ENCODE measurements at regions not wholly inside any gene's neighbourhood (a gene's known extent, or its start where the extent isn't known, plus 50 kb on each side); places are given as distances from the start of the nearest gene placed in this dataset.

DNA sequence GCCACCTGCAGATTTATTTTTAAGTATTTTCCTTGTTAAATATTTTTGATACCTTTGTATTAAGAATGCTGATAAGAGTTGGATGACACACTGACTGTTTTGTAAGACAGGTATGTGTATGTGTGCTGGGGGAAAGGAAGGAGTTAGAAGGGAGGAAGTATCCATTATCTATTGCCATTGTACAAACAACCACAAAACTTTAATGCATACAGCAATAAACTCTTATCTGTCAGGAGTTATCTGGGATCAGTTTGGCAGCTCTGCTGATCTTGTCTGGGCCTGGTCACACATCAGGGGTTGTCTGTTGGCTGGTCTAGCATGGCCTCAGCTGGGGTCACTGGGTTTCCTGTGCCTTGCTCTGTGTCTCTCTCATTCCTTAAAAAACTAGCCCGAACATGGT is 423.9 kb upstream of the USP24 start:
- ATAC-seq (replicated peaks in 1 of 4) (no peak), DNase-seq (no peak)
- CTCF ChIA-PET = no interaction called here
- H3K4me3 ChIP-seq (ENCODE audit: control insufficient read depth in 1 of 2, extremely low read depth in 1 of 2, low read length in 1 of 2) = no peak overlapping the region
- WGBS (ENCODE audit: insufficient coverage) = 100% methylated on average over 1 of the region's 1 CpG
- POLR2A ChIA-PET = no interaction called here
- peaks cover 0 to 2% of the 10 kb centered on the region in 2 experiments for H3K27me3 ChIP-seq (replicated peaks in 1 of 2; ENCODE audit: control insufficient read depth in 2 of 2, extremely low read depth in 1 of 2, insufficient read depth in 2 of 2, low read length in 1 of 2)
- H3K9me3 Mint-ChIP-seq = peaks cover 0 to 3% (median 0%) of the 10 kb centered on the region in 3 donors
- peaks cover 10 to 13% (median 10%) of the 10 kb centered on the region in 3 donors for H3K4me1 Mint-ChIP-seq
- H3K36me3 ChIP-seq (ENCODE audit: control insufficient read depth in 2 of 2, extremely low read depth in 1 of 2, insufficient read depth in 1 of 2, low read length in 1 of 2) = no peaks in the 10 kb centered on the region
- H3K27ac ChIP-seq (ENCODE audit: low read length) = no peak overlapping the region
- H3K9me3 ChIP-seq = no peaks in the 10 kb centered on the region
- H3K4me1 ChIP-seq (ENCODE audit: control insufficient read depth in 1 of 2, extremely low read depth in 1 of 2, insufficient read depth in 2 of 2, low read length in 2 of 2) = no peaks in the 10 kb centered on the region
- no peak overlapping the region for H3K27ac Mint-ChIP-seq
- H3K4me3 Mint-ChIP-seq = no peak overlapping the region
- H3K27me3 Mint-ChIP-seq = peaks cover 2 to 13% of the 10 kb centered on the region in 2 donors
- H3K36me3 Mint-ChIP-seq = no peaks in the 10 kb centered on the region

- Histone ChIP-seq H3K36me3 (ENCODE audit: control insufficient read depth in 2 of 2, extremely low read depth in 1 of 2, insufficient read depth in 1 of 2, low read length in 1 of 2) (no peaks in the 10 kb centered on the region), H3K4me1 (ENCODE audit: control insufficient read depth in 1 of 2, extremely low read depth in 1 of 2, insufficient read depth in 2 of 2, low read length in 2 of 2) (no peaks in the 10 kb centered on the region), H3K27me3 (replicated peaks in 1 of 2; ENCODE audit: control insufficient read depth in 2 of 2, extremely low read depth in 1 of 2, insufficient read depth in 2 of 2, low read length in 1 of 2) (peaks cover 0 to 2% of the 10 kb centered on the region in 2 experiments), H3K4me3 (ENCODE audit: control insufficient read depth in 1 of 2, extremely low read depth in 1 of 2, low read length in 1 of 2) (no peak overlapping the region), H3K9me3 (no peaks in the 10 kb centered on the region), H3K27ac (ENCODE audit: low read length) (no peak overlapping the region)
- H3K4me1 Mint-ChIP-seq = peaks cover 9 to 12% (median 10%) of the 10 kb centered on the region in 3 donors
- no peak overlapping the region for H3K4me3 Mint-ChIP-seq
- ChIA-PET CTCF (no interaction called here), POLR2A (no interaction called here)
- H3K9me3 Mint-ChIP-seq = peaks cover 0 to 3% (median 0%) of the 10 kb centered on the region in 3 donors
- WGBS (ENCODE audit: insufficient coverage) = no CpG with 5 or more reads among the region's 1 CpG
- no peaks in the 10 kb centered on the region for H3K36me3 Mint-ChIP-seq
- ATAC-seq (replicated peaks in 1 of 4) (no peak), DNase-seq (no peak)
- peaks cover 4 to 13% of the 10 kb centered on the region in 2 donors for H3K27me3 Mint-ChIP-seq
- H3K27ac Mint-ChIP-seq = no peak overlapping the region
Observed at GRCh38 chr1:55636696-55637095, 421.5 kb upstream of the USP24 start.

DNA sequence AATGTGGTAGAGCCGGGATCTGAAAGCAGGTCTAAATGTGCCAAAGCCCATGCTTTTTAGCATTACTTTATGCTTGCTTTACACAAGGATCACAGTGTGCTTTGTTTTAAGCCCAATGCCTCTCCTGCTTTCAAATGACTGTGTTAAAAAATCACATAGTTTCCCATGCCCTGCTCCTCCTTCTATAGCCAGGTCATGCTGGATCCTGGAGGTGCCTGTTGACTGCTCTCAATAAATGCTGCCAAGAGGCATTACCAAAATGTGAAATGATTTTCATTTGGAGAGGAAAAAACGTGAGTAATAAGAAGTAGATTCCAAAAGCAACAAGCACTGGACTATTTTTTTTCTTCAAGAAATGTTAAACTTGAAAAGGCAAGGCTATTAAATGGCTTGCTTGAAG is 420.7 kb upstream of the USP24 start:
- Histone ChIP-seq H3K9me3 (no peaks in the 10 kb centered on the region), H3K27ac (ENCODE audit: low read length) (no peak overlapping the region), H3K27me3 (replicated peaks in 1 of 2; ENCODE audit: control insufficient read depth in 2 of 2, extremely low read depth in 1 of 2, insufficient read depth in 2 of 2, low read length in 1 of 2) (peaks cover 0 to 2% of the 10 kb centered on the region in 2 experiments), H3K36me3 (ENCODE audit: control insufficient read depth in 2 of 2, extremely low read depth in 1 of 2, insufficient read depth in 1 of 2, low read length in 1 of 2) (no peaks in the 10 kb centered on the region), H3K4me3 (ENCODE audit: control insufficient read depth in 1 of 2, extremely low read depth in 1 of 2, low read length in 1 of 2) (no peak overlapping the region), H3K4me1 (ENCODE audit: control insufficient read depth in 1 of 2, extremely low read depth in 1 of 2, insufficient read depth in 2 of 2, low read length in 2 of 2) (no peaks in the 10 kb centered on the region)
- CTCF ChIA-PET = no interaction called here
- POLR2A ChIA-PET = no interaction called here
- H3K36me3 Mint-ChIP-seq = no peaks in the 10 kb centered on the region
- peaks cover 2 to 4% (median 2%) of the 10 kb centered on the region in 3 donors for H3K4me1 Mint-ChIP-seq
- no peak for DNase-seq
- ATAC-seq (replicated peaks in 1 of 4) = no peak
- peaks cover 0 to 3% (median 0%) of the 10 kb centered on the region in 3 donors for H3K9me3 Mint-ChIP-seq
- H3K27ac Mint-ChIP-seq = no peak overlapping the region
- 100% methylated on average over 1 of the region's 2 CpGs for WGBS (ENCODE audit: insufficient coverage)
- no peak overlapping the region for H3K4me3 Mint-ChIP-seq
- H3K27me3 Mint-ChIP-seq = peaks cover 4 to 13% of the 10 kb centered on the region in 2 donors

- Histone ChIP-seq H3K36me3 (ENCODE audit: control insufficient read depth in 2 of 2, extremely low read depth in 1 of 2, insufficient read depth in 1 of 2, low read length in 1 of 2) (no peaks in the 10 kb centered on the region), H3K4me3 (ENCODE audit: control insufficient read depth in 1 of 2, extremely low read depth in 1 of 2, low read length in 1 of 2) (no peak overlapping the region), H3K4me1 (ENCODE audit: control insufficient read depth in 1 of 2, extremely low read depth in 1 of 2, insufficient read depth in 2 of 2, low read length in 2 of 2) (no peaks in the 10 kb centered on the region), H3K27ac (ENCODE audit: low read length) (no peak overlapping the region), H3K27me3 (replicated peaks in 1 of 2; ENCODE audit: control insufficient read depth in 2 of 2, extremely low read depth in 1 of 2, insufficient read depth in 2 of 2, low read length in 1 of 2) (peaks cover 0 to 2% of the 10 kb centered on the region in 2 experiments), H3K9me3 (no peaks in the 10 kb centered on the region)
- Mint-ChIP-seq H3K27me3 (peaks cover 4 to 13% of the 10 kb centered on the region in 2 donors), H3K9me3 (peaks cover 0 to 3% (median 0%) of the 10 kb centered on the region in 3 donors), H3K27ac (no peak overlapping the region), H3K4me3 (no peak overlapping the region), H3K36me3 (no peaks in the 10 kb centered on the region), H3K4me1 (no peaks in the 10 kb centered on the region)
- DNase-seq (no peak), ATAC-seq (replicated peaks in 1 of 4) (no peak)
- whole genome bisulfite sequencing (ENCODE audit: insufficient coverage) = 70% methylated on average over 1 of the region's 1 CpG
- CTCF ChIA-PET = no interaction called here
- POLR2A ChIA-PET = no interaction called here
Observed at GRCh38 chr1:55634516-55634915, 419.4 kb upstream of the USP24 start.

- Mint-ChIP-seq H3K27me3 (peaks cover 4 to 16% of the 10 kb centered on the region in 2 donors), H3K36me3 (no peaks in the 10 kb centered on the region), H3K27ac (no peak overlapping the region), H3K9me3 (peaks cover 0 to 3% (median 0%) of the 10 kb centered on the region in 3 donors), H3K4me1 (no peaks in the 10 kb centered on the region), H3K4me3 (no peak overlapping the region)
- Histone ChIP-seq H3K9me3 (no peaks in the 10 kb centered on the region), H3K36me3 (ENCODE audit: control insufficient read depth in 2 of 2, extremely low read depth in 1 of 2, insufficient read depth in 1 of 2, low read length in 1 of 2) (no peaks in the 10 kb centered on the region), H3K4me1 (ENCODE audit: control insufficient read depth in 1 of 2, extremely low read depth in 1 of 2, insufficient read depth in 2 of 2, low read length in 2 of 2) (no peaks in the 10 kb centered on the region), H3K27me3 (replicated peaks in 1 of 2; ENCODE audit: control insufficient read depth in 2 of 2, extremely low read depth in 1 of 2, insufficient read depth in 2 of 2, low read length in 1 of 2) (peaks cover 0 to 2% of the 10 kb centered on the region in 2 experiments), H3K27ac (ENCODE audit: low read length) (no peak overlapping the region), H3K4me3 (ENCODE audit: control insufficient read depth in 1 of 2, extremely low read depth in 1 of 2, low read length in 1 of 2) (no peak overlapping the region)
- WGBS (ENCODE audit: insufficient coverage) = 100% methylated on average over 1 of the region's 2 CpGs
- ChIA-PET CTCF (no interaction called here), POLR2A (no interaction called here)
- ATAC-seq (replicated peaks in 1 of 4) (no peak), DNase-seq (no peak)
Observed at GRCh38 chr1:55632906-55633305, 417.7 kb upstream of the USP24 start.

DNA sequence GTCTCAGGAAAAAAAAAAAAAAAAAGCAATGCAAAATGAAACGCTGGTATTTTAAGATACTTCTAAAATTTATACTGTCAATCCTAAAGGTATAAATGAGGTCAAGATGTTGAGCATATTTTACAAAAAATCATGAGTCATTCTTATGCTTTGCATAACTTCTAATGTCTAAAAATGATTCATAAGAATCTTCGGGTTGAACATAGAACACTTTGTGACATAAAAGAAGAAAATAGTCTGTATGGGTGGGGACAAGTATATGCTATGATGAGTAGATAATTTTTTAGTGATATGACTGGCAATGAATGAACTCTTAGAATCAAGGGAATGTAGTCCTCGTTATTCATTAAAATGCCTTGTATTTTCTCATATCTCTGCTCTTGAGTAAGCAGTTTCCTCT is 416.9 kb upstream of the USP24 start:
- Mint-ChIP-seq H3K27ac (no peak overlapping the region), H3K36me3 (no peaks in the 10 kb centered on the region), H3K27me3 (peaks cover 9 to 19% of the 10 kb centered on the region in 2 donors), H3K4me3 (no peak overlapping the region), H3K4me1 (no peaks in the 10 kb centered on the region), H3K9me3 (peaks cover 0 to 3% (median 0%) of the 10 kb centered on the region in 3 donors)
- ChIA-PET CTCF (no interaction called here), POLR2A (no interaction called here)
- H3K9me3 ChIP-seq = no peaks in the 10 kb centered on the region
- WGBS (ENCODE audit: insufficient coverage) = no CpG with 5 or more reads among the region's 3 CpGs
- DNase-seq = no peak
- no peak overlapping the region for H3K27ac ChIP-seq (ENCODE audit: low read length)
- H3K4me3 ChIP-seq (ENCODE audit: control insufficient read depth in 1 of 2, extremely low read depth in 1 of 2, low read length in 1 of 2) = no peak overlapping the region
- no peaks in the 10 kb centered on the region for H3K36me3 ChIP-seq (ENCODE audit: control insufficient read depth in 2 of 2, extremely low read depth in 1 of 2, insufficient read depth in 1 of 2, low read length in 1 of 2)
- H3K27me3 ChIP-seq (replicated peaks in 1 of 2; ENCODE audit: control insufficient read depth in 2 of 2, extremely low read depth in 1 of 2, insufficient read depth in 2 of 2, low read length in 1 of 2) = peaks cover 2 to 3% of the 10 kb centered on the region in 2 experiments
- no peaks in the 10 kb centered on the region for H3K4me1 ChIP-seq (ENCODE audit: control insufficient read depth in 1 of 2, extremely low read depth in 1 of 2, insufficient read depth in 2 of 2, low read length in 2 of 2)
- ATAC-seq (replicated peaks in 1 of 4) = no peak

DNA sequence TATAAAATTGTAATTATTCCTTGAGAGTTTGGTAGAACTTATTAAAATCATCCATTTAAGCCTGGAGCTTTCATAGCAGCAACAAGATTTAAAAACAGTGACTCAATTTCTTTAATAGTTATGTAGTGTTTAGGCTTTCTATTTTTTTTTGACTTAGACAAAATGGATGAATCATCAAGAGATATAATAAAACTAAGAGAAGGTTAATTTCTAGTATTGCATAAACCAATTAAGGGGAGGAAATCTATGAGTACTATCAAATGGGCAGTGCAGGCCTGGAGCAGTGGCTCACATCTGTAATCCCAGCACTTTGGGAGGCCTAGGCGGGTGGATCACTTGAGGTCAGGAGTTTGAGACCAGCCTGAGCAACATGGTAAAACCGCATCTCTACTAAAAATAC is 416.3 kb upstream of the USP24 start:
- WGBS (ENCODE audit: insufficient coverage) = no CpG with 5 or more reads among the region's 2 CpGs
- H3K27me3 Mint-ChIP-seq = peaks cover 9 to 14% of the 10 kb centered on the region in 2 donors

More for the DNA sequence above, 416.3 kb upstream of the USP24 start:
- no peaks in the 10 kb centered on the region for H3K4me1 ChIP-seq (ENCODE audit: control insufficient read depth in 1 of 2, extremely low read depth in 1 of 2, insufficient read depth in 2 of 2, low read length in 2 of 2)
- Mint-ChIP-seq H3K27ac (no peak overlapping the region), H3K4me1 (no peaks in the 10 kb centered on the region), H3K4me3 (no peak overlapping the region), H3K36me3 (no peaks in the 10 kb centered on the region), H3K9me3 (peaks cover 0 to 3% (median 0%) of the 10 kb centered on the region in 3 donors)
- ATAC-seq (replicated peaks in 1 of 4) (no peak), DNase-seq (no peak)
- peaks cover 2 to 3% of the 10 kb centered on the region in 2 experiments for H3K27me3 ChIP-seq (replicated peaks in 1 of 2; ENCODE audit: control insufficient read depth in 2 of 2, extremely low read depth in 1 of 2, insufficient read depth in 2 of 2, low read length in 1 of 2)
- POLR2A ChIA-PET = no interaction called here
- CTCF ChIA-PET = no interaction called here
- H3K27ac ChIP-seq (ENCODE audit: low read length) = no peak overlapping the region
- H3K4me3 ChIP-seq (ENCODE audit: control insufficient read depth in 1 of 2, extremely low read depth in 1 of 2, low read length in 1 of 2) = no peak overlapping the region
- H3K9me3 ChIP-seq = no peaks in the 10 kb centered on the region
- H3K36me3 ChIP-seq (ENCODE audit: control insufficient read depth in 2 of 2, extremely low read depth in 1 of 2, insufficient read depth in 1 of 2, low read length in 1 of 2) = no peaks in the 10 kb centered on the region
